KMS-11 (cell line): ENCODE measurements at regions not wholly inside any gene's neighbourhood (a gene's known extent, or its start where the extent isn't known, plus 50 kb on each side); places are given as distances from the start of the nearest gene placed in this dataset.
A peak's percentile ranks its signal among the peaks of the same experiment; 100 is the strongest.

ENCODE experiments used
- H2AFZ ChIP-seq: fragments of 200-600 bp; sonication (generic); 2 replicates; pipeline ENCODE4 v1.6.1; 2016; ENCODE audit warnings: antibody characterized with exemption, mixed run types, low read depth
- H3K27ac ChIP-seq: fragments of 200-600 bp; sonication (generic); 2 replicates; pipeline ENCODE4 v1.6.1; 2016; ENCODE audit warnings: mild to moderate bottlenecking, mixed run types
- H3K27me3 ChIP-seq: fragments of 200-600 bp; sonication (generic); 2 replicates; pipeline ENCODE4 v1.6.1; 2017; ENCODE audit warnings: mild to moderate bottlenecking, low read depth, mixed run types, moderate library complexity; ENCODE audit not compliant: insufficient read depth
- H3K36me3 ChIP-seq: fragments of 200-600 bp; sonication (generic); 2 replicates; pipeline ENCODE4 v1.6.1; 2017; ENCODE audit warnings: mild to moderate bottlenecking, mixed run types; ENCODE audit not compliant: insufficient read depth
- H3K4me1 ChIP-seq: fragments of 200-600 bp; sonication (generic); 2 replicates; pipeline ENCODE4 v1.6.1; 2016; ENCODE audit warnings: mild to moderate bottlenecking, low read depth, mixed run types; ENCODE audit not compliant: poor library complexity, severe bottlenecking
- H3K4me2 ChIP-seq: fragments of 200-600 bp; sonication (generic); 2 replicates; pipeline ENCODE4 v1.7.0; 2016; ENCODE audit warnings: mild to moderate bottlenecking, mixed run types
- H3K4me3 ChIP-seq: fragments of 200-600 bp; sonication (generic); IDR thresholded peaks from 2 replicates; pipeline ENCODE4 v1.6.1; 2017; ENCODE audit warnings: low read depth, low read length, mixed read lengths; ENCODE audit not compliant: insufficient read depth
- H3K79me2 ChIP-seq: fragments of 200-600 bp; sonication (generic); 2 replicates; pipeline ENCODE4 v1.6.1; 2016; ENCODE audit warnings: low read depth, mixed run types; ENCODE audit not compliant: insufficient read depth
- H3K9ac ChIP-seq: fragments of 200-600 bp; sonication (generic); 2 replicates; pipeline ENCODE4 v1.6.1; 2016; ENCODE audit warnings: mild to moderate bottlenecking, mixed run types
- H4K20me1 ChIP-seq: fragments of 200-600 bp; sonication (generic); 2 replicates; pipeline ENCODE4 v1.6.1; 2016; ENCODE audit warnings: mild to moderate bottlenecking, mixed run types; ENCODE audit not compliant: insufficient read depth
- CTCF ChIP-seq: fragments of 200-600 bp; sonication (generic); conservative IDR thresholded peaks from 2 replicates; pipeline ENCODE4 v1.6.1; 2017; ENCODE audit warnings: low read depth, mild to moderate bottlenecking, antibody characterized with exemption, low read length, moderate library complexity, mixed read lengths

- no peaks in the 10 kb centered on the region for H4K20me1 ChIP-seq
These were observed 70.0 kb upstream of the PRSS58 start for GRCh38 chr7:142327628-142328405.

GRCh38 chr7:142323706-142324105 lies 65.8 kb upstream of the PRSS58 start:
- no peak overlapping the region for H3K27ac ChIP-seq
- H3K4me2 ChIP-seq: no peak overlapping the region
- no peaks in the 10 kb centered on the region for H3K4me1 ChIP-seq
- H2AFZ ChIP-seq: no peak overlapping the region
- no peaks in the 10 kb centered on the region for H3K79me2 ChIP-seq
- no peak overlapping the region for H3K9ac ChIP-seq
- peak; percentile 65 for TF ChIP-seq CTCF
- no peaks in the 10 kb centered on the region for H3K36me3 ChIP-seq
- H3K27me3 ChIP-seq: no peaks in the 10 kb centered on the region
- H4K20me1 ChIP-seq: no peaks in the 10 kb centered on the region
- no peak overlapping the region for H3K4me3 ChIP-seq

More at GRCh38 chr7:142327628-142328405, 70.0 kb upstream of the PRSS58 start:
- Histone ChIP-seq H3K27me3 (no peaks in the 10 kb centered on the region), H2AFZ (no peak overlapping the region), H3K27ac (no peak overlapping the region), H3K79me2 (no peaks in the 10 kb centered on the region), H3K4me2 (no peak overlapping the region), H3K4me3 (no peak overlapping the region), H3K9ac (no peak overlapping the region), H3K4me1 (no peaks in the 10 kb centered on the region), H3K36me3 (no peaks in the 10 kb centered on the region)
- no peak for TF ChIP-seq CTCF

- no peak overlapping the region for H3K9ac ChIP-seq
- no peak for TF ChIP-seq CTCF
- no peak overlapping the region for H2AFZ ChIP-seq
- no peak overlapping the region for H3K4me2 ChIP-seq
- no peak overlapping the region for H3K4me3 ChIP-seq
- no peaks in the 10 kb centered on the region for H3K79me2 ChIP-seq
- no peak overlapping the region for H3K27ac ChIP-seq
- H3K36me3 ChIP-seq: no peaks in the 10 kb centered on the region
- no peaks in the 10 kb centered on the region for H3K4me1 ChIP-seq
- H3K27me3 ChIP-seq: no peaks in the 10 kb centered on the region
- no peaks in the 10 kb centered on the region for H4K20me1 ChIP-seq
These were observed 63.5 kb upstream of the PRSS58 start for GRCh38 chr7:142321391-142321790.

- Histone ChIP-seq H3K27me3 (no peaks in the 10 kb centered on the region), H3K4me1 (no peaks in the 10 kb centered on the region), H2AFZ (no peak overlapping the region), H3K4me3 (no peak overlapping the region), H3K4me2 (no peak overlapping the region), H3K9ac (no peak overlapping the region), H4K20me1 (no peaks in the 10 kb centered on the region), H3K27ac (no peak overlapping the region), H3K79me2 (no peaks in the 10 kb centered on the region), H3K36me3 (no peaks in the 10 kb centered on the region)
- no peak for TF ChIP-seq CTCF
These were observed 63.0 kb upstream of the PRSS58 start for GRCh38 chr7:142320883-142321282.
